DOHH2 (cell line): ENCODE measurements at regions not wholly inside any gene's neighbourhood (a gene's known extent, or its start where the extent isn't known, plus 50 kb on each side); places are given as distances from the start of the nearest gene placed in this dataset.

Experiments used
- H3F3A ChIP-seq: fragments of 200-600 bp; sonication (generic), shearing (Covaris generic); 2 replicates; pipeline ENCODE4 v1.6.0; 2016; ENCODE audit warnings: antibody characterized with exemption, mild to moderate bottlenecking; ENCODE audit not compliant: control insufficient read depth, insufficient read depth
- H3K27ac ChIP-seq: fragments of 200-600 bp; sonication (generic); 2 replicates; pipeline ENCODE4 v1.5.1; 2014; ENCODE audit warnings: low read depth, mild to moderate bottlenecking, low read length, moderate library complexity
- H3K27me3 ChIP-seq: fragments of 200-600 bp; sonication (generic); 2 replicates; pipeline ENCODE4 v1.6.1; 2014; ENCODE audit warnings: mild to moderate bottlenecking, low read length, mixed read lengths; ENCODE audit not compliant: control insufficient read depth
- H3K36me3 ChIP-seq: fragments of 200-600 bp; sonication (generic); 2 replicates; pipeline ENCODE4 v1.6.1; 2014; ENCODE audit warnings: mild to moderate bottlenecking, low read length, moderate library complexity, mixed read lengths; ENCODE audit not compliant: control insufficient read depth
- H3K4me1 ChIP-seq: fragments of 200-600 bp; sonication (generic); 2 replicates; pipeline ENCODE4 v1.6.1; 2014; ENCODE audit warnings: mild to moderate bottlenecking, low read length, mixed read lengths; ENCODE audit not compliant: control insufficient read depth
- H3K4me2 ChIP-seq: fragments of 200-600 bp; sonication (generic); 2 replicates; pipeline ENCODE4 v1.6.0; 2014; ENCODE audit warnings: mild to moderate bottlenecking, low read length, moderate library complexity
- H3K4me3 ChIP-seq: fragments of 200-600 bp; sonication (generic); 2 replicates; pipeline ENCODE4 v1.5.1; 2014; ENCODE audit warnings: mild to moderate bottlenecking, low read length, mixed read lengths
- H3K79me2 ChIP-seq: fragments of 200-600 bp; sonication (generic); 2 replicates; pipeline ENCODE4 v1.6.1; 2014; ENCODE audit warnings: mild to moderate bottlenecking, low read length, mixed read lengths; ENCODE audit not compliant: control insufficient read depth
- H3K9me2 ChIP-seq: fragments of 200-600 bp; sonication (generic); replicated peaks from 2 replicates; pipeline ENCODE4 v1.6.1; 2014; ENCODE audit warnings: mild to moderate bottlenecking, low read length, mixed read lengths; ENCODE audit not compliant: control insufficient read depth
- H3K9me3 ChIP-seq: fragments of 200-600 bp; sonication (generic); 2 replicates; pipeline ENCODE4 v1.6.1; 2014; ENCODE audit warnings: antibody characterized with exemption, low read length, mixed read lengths; ENCODE audit not compliant: control insufficient read depth, insufficient read depth
- H4K20me1 ChIP-seq: fragments of 200-600 bp; sonication (generic); 2 replicates; pipeline ENCODE4 v1.6.0; 2014; ENCODE audit warnings: low read depth, mild to moderate bottlenecking, antibody characterized with exemption, low read length, moderate library complexity; ENCODE audit not compliant: control insufficient read depth, insufficient read depth
- CTCF ChIP-seq: fragments of 200-600 bp; sonication (generic); IDR thresholded peaks from one replicate; pipeline ENCODE4 v1.5.1; 2014; ENCODE audit warnings: antibody characterized with exemption, mild to moderate bottlenecking, low read depth, low read length; ENCODE audit not compliant: poor library complexity, severe bottlenecking
- EZH2phosphoT487 ChIP-seq: fragments of 200-600 bp; sonication (generic); IDR thresholded peaks from 2 replicates; pipeline ENCODE4 v1.6.1; 2017; ENCODE audit warnings: borderline replicate concordance, mild to moderate bottlenecking, antibody characterized with exemption, low read length, moderate library complexity, mixed read lengths

GRCh38 chr12:19006626-19007137 lies 122.9 kb upstream of the PLEKHA5 start:
- Histone ChIP-seq H3K9me3 (no peaks in the 10 kb centered on the region), H3K4me1 (no peaks in the 10 kb centered on the region)

GRCh38 chr12:19008102-19008501 lies 121.4 kb upstream of the PLEKHA5 start:
- H3K27ac ChIP-seq = no peak overlapping the region
- no peaks in the 10 kb centered on the region for H3K79me2 ChIP-seq
- no peaks in the 10 kb centered on the region for H3K36me3 ChIP-seq
- no peak for TF ChIP-seq EZH2phosphoT487
- TF ChIP-seq CTCF = no peak
- no peaks in the 10 kb centered on the region for H3K9me3 ChIP-seq
- H3K4me3 ChIP-seq = no peak overlapping the region
- no peaks in the 10 kb centered on the region for H3K9me2 ChIP-seq
- H3K4me1 ChIP-seq = no peaks in the 10 kb centered on the region
- no peak overlapping the region for H3K4me2 ChIP-seq
- no peaks in the 10 kb centered on the region for H3F3A ChIP-seq
- no peaks in the 10 kb centered on the region; the same call in 1 of the 2 replicates for H3K27me3 ChIP-seq
- no peaks in the 10 kb centered on the region for H4K20me1 ChIP-seq

More at GRCh38 chr12:19006626-19007137, 122.9 kb upstream of the PLEKHA5 start:
- Histone ChIP-seq H4K20me1 (no peaks in the 10 kb centered on the region), H3K4me2 (no peak overlapping the region), H3K36me3 (no peaks in the 10 kb centered on the region), H3K27me3 (no peaks in the 10 kb centered on the region; the same call in 1 of the 2 replicates), H3F3A (no peaks in the 10 kb centered on the region), H3K9me2 (no peaks in the 10 kb centered on the region), H3K27ac (no peak overlapping the region), H3K4me3 (no peak overlapping the region), H3K79me2 (no peaks in the 10 kb centered on the region)
- TF ChIP-seq EZH2phosphoT487 = no peak
- no peak for TF ChIP-seq CTCF

- TF ChIP-seq EZH2phosphoT487 (no peak), CTCF (no peak)
- no peaks in the 10 kb centered on the region for H3F3A ChIP-seq
- no peak overlapping the region for H3K4me3 ChIP-seq
- no peak overlapping the region for H3K27ac ChIP-seq
- no peaks in the 10 kb centered on the region for H3K27me3 ChIP-seq
- H3K4me2 ChIP-seq = no peak overlapping the region
- H4K20me1 ChIP-seq = no peaks in the 10 kb centered on the region
- H3K4me1 ChIP-seq = no peaks in the 10 kb centered on the region
- no peaks in the 10 kb centered on the region for H3K36me3 ChIP-seq
- no peaks in the 10 kb centered on the region for H3K9me2 ChIP-seq
- H3K79me2 ChIP-seq = no peaks in the 10 kb centered on the region
- no peaks in the 10 kb centered on the region for H3K9me3 ChIP-seq
These were observed 119.4 kb upstream of the PLEKHA5 start for GRCh38 chr12:19010087-19010486.
